ENCODE measurements at regions not wholly inside any gene's neighbourhood (a gene's known extent, or its start where the extent isn't known, plus 50 kb on each side); places are given as distances from the start of the nearest gene placed in this dataset.
"Not testable (repeated sequence)": the region's sequence is repeated elsewhere in the genome, so short reads cannot be mapped to it uniquely, and the experiment has no call there.

- no peak overlapping the region for H3K4me3 ChIP-seq (ENCODE audit: low read depth, low read length)
- no peak for DNase-seq (ENCODE audit: low read depth, low spot score)
- ChIA-PET POLR2A (no interaction called here), CTCF (no interaction called here)
- TF ChIP-seq, protein P1, sequence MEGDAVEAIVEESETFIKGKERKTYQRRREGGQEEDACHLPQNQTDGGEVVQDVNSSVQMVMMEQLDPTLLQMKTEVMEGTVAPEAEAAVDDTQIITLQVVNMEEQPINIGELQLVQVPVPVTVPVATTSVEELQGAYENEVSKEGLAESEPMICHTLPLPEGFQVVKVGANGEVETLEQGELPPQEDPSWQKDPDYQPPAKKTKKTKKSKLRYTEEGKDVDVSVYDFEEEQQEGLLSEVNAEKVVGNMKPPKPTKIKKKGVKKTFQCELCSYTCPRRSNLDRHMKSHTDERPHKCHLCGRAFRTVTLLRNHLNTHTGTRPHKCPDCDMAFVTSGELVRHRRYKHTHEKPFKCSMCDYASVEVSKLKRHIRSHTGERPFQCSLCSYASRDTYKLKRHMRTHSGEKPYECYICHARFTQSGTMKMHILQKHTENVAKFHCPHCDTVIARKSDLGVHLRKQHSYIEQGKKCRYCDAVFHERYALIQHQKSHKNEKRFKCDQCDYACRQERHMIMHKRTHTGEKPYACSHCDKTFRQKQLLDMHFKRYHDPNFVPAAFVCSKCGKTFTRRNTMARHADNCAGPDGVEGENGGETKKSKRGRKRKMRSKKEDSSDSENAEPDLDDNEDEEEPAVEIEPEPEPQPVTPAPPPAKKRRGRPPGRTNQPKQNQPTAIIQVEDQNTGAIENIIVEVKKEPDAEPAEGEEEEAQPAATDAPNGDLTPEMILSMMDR (IDR thresholded peaks at IDR 0.05; ENCODE audit: insufficient read depth, low read length, missing control alignments) = no peak
Observed at GRCh38 chr2:212811036-212811805, 272.6 kb upstream of the ERBB4 start.

DNA sequence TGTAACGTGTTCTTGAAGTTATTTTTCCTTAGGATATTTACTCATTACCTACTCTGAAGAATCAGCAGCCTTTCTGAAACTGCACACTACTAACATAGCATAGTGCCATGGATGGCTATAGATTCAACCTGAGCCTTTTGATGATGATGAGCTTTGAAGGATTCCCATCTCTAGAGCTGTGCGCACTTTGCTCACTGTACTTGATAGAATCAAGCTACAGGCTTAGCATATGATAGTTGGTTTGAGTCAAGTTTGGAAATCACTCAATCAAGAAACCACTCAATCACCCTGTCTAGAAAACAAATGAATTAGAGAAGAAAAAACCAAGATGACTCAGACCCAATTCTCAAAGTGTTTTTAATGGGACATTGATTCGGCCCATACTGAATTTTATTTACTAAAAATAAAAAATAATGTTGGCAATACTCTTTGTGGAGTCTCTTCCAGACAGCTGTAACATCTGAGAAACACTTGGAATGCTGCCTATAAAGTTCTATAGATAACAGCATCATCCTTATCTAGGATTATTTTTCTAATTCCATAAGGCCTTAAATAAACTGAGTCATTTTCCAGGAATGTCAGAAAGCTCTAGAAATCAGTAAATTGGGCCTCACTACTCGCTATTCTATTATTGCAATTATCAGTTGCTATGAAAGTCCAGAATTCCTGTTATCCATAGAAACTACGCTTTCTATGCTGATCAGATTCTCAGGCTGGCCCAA is 259.0 kb upstream of the ERBB4 start:
- peak; percentile 14 for DNase-seq (ENCODE audit: low read depth, low spot score)
- ChIA-PET POLR2A (no interaction called here), CTCF (interaction anchor here (1.8 kb wide), 1 partner anchor 353 kb away, joined by 7 read pairs; the partner anchor contains the start of gene IKZF2)
- TF ChIP-seq, protein P1 (IDR thresholded peaks at IDR 0.05; ENCODE audit: insufficient read depth, low read length, missing control alignments) = no peak
- no peak overlapping the region for H3K4me3 ChIP-seq (ENCODE audit: low read depth, low read length)

- DNase-seq (ENCODE audit: low read depth, low spot score) = no peak
- H3K4me3 ChIP-seq (ENCODE audit: low read depth, low read length) = no peak overlapping the region
- ChIA-PET CTCF (interaction anchor here (3.2 kb wide), 1 partner anchor 16 kb away, joined by 9 read pairs; no protein-coding TSS in a partner anchor), POLR2A (no interaction called here)
- TF ChIP-seq, protein P1 (IDR thresholded peaks at IDR 0.05; ENCODE audit: insufficient read depth, low read length, missing control alignments) = no peak
Observed at GRCh38 chr2:212794471-212794870, 255.9 kb upstream of the ERBB4 start.

DNA sequence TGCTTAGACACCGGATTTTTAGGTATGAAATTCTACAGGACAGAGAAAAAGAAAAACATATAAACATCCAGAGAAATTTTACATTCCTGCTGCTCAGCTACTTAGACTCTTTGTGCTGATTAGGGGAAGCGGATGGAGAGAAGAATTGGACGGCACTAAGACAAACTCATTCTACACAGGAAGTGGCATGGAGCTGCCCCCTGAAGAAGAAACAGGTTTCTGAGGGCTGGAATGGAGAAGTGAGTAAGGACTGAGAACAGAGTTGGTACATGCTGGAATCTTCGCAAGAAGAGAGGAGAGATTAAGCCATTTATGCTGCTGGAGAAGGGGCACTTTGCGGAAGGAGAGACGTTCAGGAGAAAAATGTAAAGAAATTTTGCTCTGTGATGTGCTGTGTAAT is 253.0 kb upstream of the ERBB4 start:
- DNase-seq (ENCODE audit: low read depth, low spot score) = no peak
- TF ChIP-seq, protein P1 (IDR thresholded peaks at IDR 0.05; ENCODE audit: insufficient read depth, low read length, missing control alignments) = no peak
- ChIA-PET POLR2A (no interaction called here), CTCF (interaction anchor here (3.2 kb wide), 1 partner anchor 13 kb away, joined by 9 read pairs; no protein-coding TSS in a partner anchor)
- no peak overlapping the region for H3K4me3 ChIP-seq (ENCODE audit: low read depth, low read length)

DNA sequence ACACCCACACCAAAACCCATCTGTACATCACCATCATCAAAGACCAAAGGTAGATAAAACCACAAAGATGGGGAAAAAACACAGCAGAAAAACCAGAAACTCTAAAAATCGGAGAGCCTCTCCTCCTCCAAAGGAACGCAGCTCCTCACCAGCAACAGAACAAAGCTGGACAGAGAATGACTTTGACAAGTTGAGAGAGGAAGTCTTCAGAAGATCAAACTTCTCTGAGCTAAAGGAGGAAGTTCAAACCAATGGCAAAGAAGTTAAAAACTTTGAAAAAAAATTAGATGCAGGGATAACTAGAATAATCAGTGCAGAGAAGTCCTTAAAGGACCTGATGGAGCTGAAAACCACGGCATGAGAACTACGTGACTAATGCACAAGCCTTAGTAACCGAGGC is 247.5 kb upstream of the ERBB4 start:
- DNase-seq (ENCODE audit: low read depth, low spot score); POLR2A ChIA-PET; H3K4me3 ChIP-seq (ENCODE audit: low read depth, low read length): not testable (repeated sequence)
- CTCF ChIA-PET = interaction anchor here (1.4 kb wide), 1 partner anchor 364 kb away, joined by 3 read pairs; no protein-coding TSS in a partner anchor

DNA sequence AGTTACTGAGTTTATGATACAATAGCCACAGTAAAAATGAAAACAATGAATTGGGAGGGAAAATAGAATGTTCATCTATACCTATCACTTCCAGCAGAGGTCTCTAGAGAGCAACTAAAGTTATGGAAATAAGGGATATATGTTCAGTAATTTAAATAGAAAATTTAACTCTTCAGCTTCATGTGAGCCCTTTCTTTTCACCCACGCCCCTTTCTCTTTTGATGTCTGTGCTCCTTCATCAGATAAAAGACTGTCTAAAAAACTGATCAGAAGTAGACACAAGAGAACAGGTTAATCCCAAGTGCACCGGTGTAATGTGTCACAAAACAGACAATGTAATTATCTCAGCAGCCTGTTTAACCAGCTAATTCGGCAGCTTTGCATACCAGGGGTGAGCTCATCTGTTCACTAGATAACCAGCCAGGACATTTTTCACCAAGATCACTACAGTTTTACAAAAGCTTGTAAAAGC is 238.5 kb upstream of the ERBB4 start:
- peak overlapping the region; percentile 7; the same call in 1 of the 2 replicates for H3K4me3 ChIP-seq (ENCODE audit: low read depth, low read length)
- TF ChIP-seq, protein P1 (IDR thresholded peaks at IDR 0.05; ENCODE audit: insufficient read depth, low read length, missing control alignments) = peak; percentile 48
- POLR2A ChIA-PET = interaction anchor here (1.3 kb wide), 1 partner anchor 63 kb away, joined by 3 read pairs; no protein-coding TSS in a partner anchor
- CTCF ChIA-PET = interaction anchor here (0.6 to 9.1 kb wide), 24 partner anchors 10 to 470 kb away, joined by 3 to 229 read pairs (median 4); partner anchors contain the start of gene IKZF2
- DNase-seq (ENCODE audit: low read depth, low spot score) = no peak

Measured in AG04449 (cell line).